ENCODE measurements at regions not wholly inside any gene's neighbourhood (a gene's known extent, or its start where the extent isn't known, plus 50 kb on each side); places are given as distances from the start of the nearest gene placed in this dataset.

DNA sequence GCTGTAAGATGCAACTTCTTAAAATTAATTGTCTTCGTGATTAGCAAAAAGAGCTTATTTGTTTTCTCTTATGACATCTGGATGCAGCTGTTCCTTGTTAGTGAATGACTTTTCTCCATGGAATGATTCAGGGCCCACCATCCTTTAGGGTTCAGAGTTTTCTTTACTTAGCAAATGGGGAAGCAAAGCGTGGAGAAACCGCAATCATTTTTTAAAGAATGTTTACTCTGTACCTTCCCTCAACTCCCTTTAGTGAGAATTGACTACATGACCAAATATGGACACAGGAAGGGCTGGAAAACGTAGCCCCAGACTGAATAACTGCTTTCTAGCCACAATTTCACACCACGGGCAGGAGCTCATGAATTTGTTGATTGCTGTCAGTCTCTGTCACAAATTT lies 130.1 kb downstream of the EDEM1 start:
- TF ChIP-seq CTCF (IDR thresholded peaks at IDR 0.05), result no peak
- no peak for TF ChIP-seq POLR2A (IDR thresholded peaks at IDR 0.05)
